ENCODE measurements at regions not wholly inside any gene's neighbourhood (a gene's known extent, or its start where the extent isn't known, plus 50 kb on each side); places are given as distances from the start of the nearest gene placed in this dataset.

GRCh38 chr2:494853-495252 lies 182.4 kb downstream of the TMEM18 start:
- ChIA-PET CTCF (no interaction called here), POLR2A (no interaction called here)
- Histone ChIP-seq H3K9me3 (no peaks in the 10 kb centered on the region), H3K9ac (no peak overlapping the region), H2AFZ (ENCODE audit: low read depth) (no peak overlapping the region), H3K27me3 (ENCODE audit: insufficient read depth) (no peaks in the 10 kb centered on the region), H3K36me3 (replicated peaks in 1 of 2; ENCODE audit: control insufficient read depth in 1 of 2, insufficient read depth in 2 of 2, low read length in 1 of 2) (no peaks in the 10 kb centered on the region), H3K27ac (ENCODE audit: low read depth in 2 of 2, low read length in 1 of 2) (no peak overlapping the region), H3K79me2 (ENCODE audit: insufficient read depth) (no peaks in the 10 kb centered on the region), H3F3A (replicated peaks; ENCODE audit: insufficient read depth) (no peaks in the 10 kb centered on the region), H3K4me2 (no peak overlapping the region), H3K4me3 (ENCODE audit: low read depth in 2 of 2, low read length in 1 of 2) (no peak overlapping the region), H3K4me1 (ENCODE audit: control insufficient read depth in 1 of 2, insufficient read depth in 2 of 2, low read depth in 1 of 2, low read length in 1 of 2) (peaks cover 0 to 32% of the 10 kb centered on the region in 2 experiments; a peak in 2 of 4 replicates), H4K20me1 (ENCODE audit: insufficient read depth) (no peaks in the 10 kb centered on the region), H3K9me2 (no peaks in the 10 kb centered on the region)
- TF ChIP-seq SMC3 (IDR thresholded peaks at IDR 0.05; ENCODE audit: low read depth, low read length) (no peak), EZH2phosphoT487 (IDR thresholded peaks at IDR 0.05; ENCODE audit: borderline replicate concordance, low read depth) (no peak), MEF2A (IDR thresholded peaks at IDR 0.05; ENCODE audit: borderline replicate concordance, low read depth) (no peak), USF2 (IDR thresholded peaks at IDR 0.05; ENCODE audit: borderline replicate concordance, low read depth, low read length) (no peak), NFIC (IDR thresholded peaks at IDR 0.05; ENCODE audit: borderline replicate concordance) (no peak), SIN3A (IDR thresholded peaks at IDR 0.05; ENCODE audit: borderline replicate concordance, low read depth, low read length) (no peak), TEAD4 (IDR thresholded peaks at IDR 0.05; ENCODE audit: borderline replicate concordance, insufficient read depth) (no peak), PBX3 (IDR thresholded peaks at IDR 0.05) (no peak), CHD2 (IDR thresholded peaks at IDR 0.05; ENCODE audit: low read length, partially characterized antibody) (no peak), RXRA (IDR thresholded peaks at IDR 0.05; ENCODE audit: borderline replicate concordance, low read depth) (no peak), FOXJ3 (CRISPR knock-in tag; IDR thresholded peaks at IDR 0.05) (no peak), GATA2 (CRISPR knock-in tag; IDR thresholded peaks at IDR 0.05) (no peak), EP300 (IDR thresholded peaks at IDR 0.05; ENCODE audit: borderline replicate concordance in 1 of 2, low read depth in 1 of 2, low read length in 1 of 2) (no peak), FOXM1 (IDR thresholded peaks at IDR 0.05; ENCODE audit: low read depth) (no peak), USF1 (IDR thresholded peaks at IDR 0.05; ENCODE audit: borderline replicate concordance, low read depth) (no peak), RAD21 (IDR thresholded peaks at IDR 0.05; ENCODE audit: low read length) (no peak), GABPA (IDR thresholded peaks at IDR 0.05; ENCODE audit: low read depth) (no peak), YY1 (IDR thresholded peaks at IDR 0.05; ENCODE audit: low read depth) (no peak)
- 69% methylated on average over 13 of the region's 13 CpGs for WGBS (ENCODE audit: low lambda C conversion rate)
- DNase-seq, result no peak
